ENCODE measurements at regions not wholly inside any gene's neighbourhood (a gene's known extent, or its start where the extent isn't known, plus 50 kb on each side); places are given as distances from the start of the nearest gene placed in this dataset.

DNA sequence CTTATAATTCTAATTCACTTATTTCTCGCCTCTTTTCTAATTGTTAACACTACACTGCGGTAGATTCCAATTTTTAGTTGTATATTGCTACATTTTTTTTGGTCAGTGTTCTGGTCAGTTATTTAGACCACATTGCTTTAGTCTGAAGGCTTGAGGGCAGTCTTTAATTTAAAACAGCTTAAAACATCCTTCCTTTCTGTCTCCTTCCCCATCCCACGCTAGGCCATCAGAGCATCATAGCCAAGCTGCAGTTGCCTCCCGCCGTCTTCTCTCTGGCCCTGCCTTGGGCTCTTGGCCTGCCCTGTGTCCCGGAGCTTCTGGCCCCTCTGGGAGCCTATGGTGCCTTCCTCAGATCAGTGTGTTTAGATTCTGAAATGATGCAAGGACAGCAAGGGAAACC lies 52.6 kb upstream of the GLI2 start:
- Histone ChIP-seq H3K4me3 (ENCODE audit: low read length) (no peak overlapping the region), H3K9me3 (ENCODE audit: control insufficient read depth, low read depth, low read length) (no peaks in the 10 kb centered on the region), H3K36me3 (ENCODE audit: control insufficient read depth, low read depth, low read length) (no peaks in the 10 kb centered on the region), H3K27ac (ENCODE audit: low read length) (no peak overlapping the region), H3K4me1 (ENCODE audit: control insufficient read depth, low read depth, low read length) (no peaks in the 10 kb centered on the region), H3K27me3 (ENCODE audit: control insufficient read depth, insufficient read depth, low read length) (peaks cover 14% of the 10 kb centered on the region), H3K9ac (ENCODE audit: low read length) (no peak overlapping the region)

DNA sequence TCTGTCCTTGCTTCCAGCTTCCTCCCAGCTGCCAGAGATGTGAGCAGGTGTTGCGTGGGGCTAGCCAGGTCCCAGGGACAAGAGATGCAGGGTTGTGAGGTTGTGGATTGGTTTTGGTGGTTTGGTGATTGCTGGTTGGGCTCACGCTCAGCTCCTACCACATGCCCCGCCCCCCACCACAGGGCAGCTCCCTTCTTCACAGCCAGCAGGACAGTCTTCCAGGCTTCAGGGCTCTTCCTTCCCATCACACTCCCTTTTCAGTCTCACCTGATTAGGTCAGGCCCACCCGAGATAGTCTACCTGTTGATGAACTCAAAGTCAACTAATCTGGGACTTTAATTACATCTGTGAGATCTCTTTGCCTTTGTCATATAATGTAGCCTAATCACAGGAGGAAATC lies 52.0 kb upstream of the GLI2 start:
- no peaks in the 10 kb centered on the region for H3K4me1 ChIP-seq (ENCODE audit: control insufficient read depth, low read depth, low read length)
- H3K27ac ChIP-seq (ENCODE audit: low read length): no peak overlapping the region
- H3K4me3 ChIP-seq (ENCODE audit: low read length): no peak overlapping the region
- no peak overlapping the region for H3K9ac ChIP-seq (ENCODE audit: low read length)
- peaks cover 12% of the 10 kb centered on the region for H3K27me3 ChIP-seq (ENCODE audit: control insufficient read depth, insufficient read depth, low read length)
- H3K9me3 ChIP-seq (ENCODE audit: control insufficient read depth, low read depth, low read length): no peaks in the 10 kb centered on the region
- H3K36me3 ChIP-seq (ENCODE audit: control insufficient read depth, low read depth, low read length): no peaks in the 10 kb centered on the region

DNA sequence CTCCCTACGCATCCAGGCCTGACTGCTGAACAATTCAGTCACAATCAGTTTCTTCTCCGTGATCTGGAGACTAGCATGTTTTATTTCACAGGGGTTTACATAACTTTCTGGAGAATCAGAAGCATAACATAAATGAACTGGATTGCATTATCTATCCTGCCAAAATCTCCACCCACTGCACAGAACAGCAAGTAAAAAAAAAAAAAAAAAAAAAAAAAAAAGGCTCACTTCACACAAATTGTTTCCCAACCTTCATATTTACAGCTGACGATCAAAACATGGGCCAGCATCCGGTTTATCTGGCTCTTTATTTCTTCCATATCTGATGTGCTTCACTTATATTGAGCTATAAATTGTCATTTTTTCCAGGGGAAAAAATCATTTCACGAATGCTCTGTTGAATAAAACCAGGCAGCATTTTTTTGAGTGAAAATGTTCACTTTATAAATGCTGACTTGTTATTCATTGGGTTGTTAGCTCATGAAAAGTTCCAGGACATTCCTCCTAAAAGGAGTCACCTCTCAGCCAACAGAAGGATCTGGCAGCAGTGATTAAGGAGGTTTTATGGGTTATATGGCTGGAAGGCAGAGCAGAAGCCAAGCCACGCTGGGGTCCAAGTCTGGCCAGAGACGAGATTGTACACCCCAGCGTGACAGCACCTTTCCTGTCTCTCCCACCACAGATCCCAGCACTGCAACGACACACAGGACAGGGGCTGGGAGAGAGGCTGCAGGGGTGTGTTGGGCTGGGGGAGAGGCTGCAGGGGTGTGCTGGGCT lies 51.2 kb upstream of the GLI2 start:
- peaks cover 8% of the 10 kb centered on the region for H3K27me3 ChIP-seq (ENCODE audit: control insufficient read depth, insufficient read depth, low read length)
- no peak overlapping the region for H3K27ac ChIP-seq (ENCODE audit: low read length)
- no peaks in the 10 kb centered on the region for H3K36me3 ChIP-seq (ENCODE audit: control insufficient read depth, low read depth, low read length)
- no peak overlapping the region for H3K4me3 ChIP-seq (ENCODE audit: low read length)
- no peaks in the 10 kb centered on the region for H3K4me1 ChIP-seq (ENCODE audit: control insufficient read depth, low read depth, low read length)
- H3K9me3 ChIP-seq (ENCODE audit: control insufficient read depth, low read depth, low read length): no peaks in the 10 kb centered on the region
- no peak overlapping the region for H3K9ac ChIP-seq (ENCODE audit: low read length)

DNA sequence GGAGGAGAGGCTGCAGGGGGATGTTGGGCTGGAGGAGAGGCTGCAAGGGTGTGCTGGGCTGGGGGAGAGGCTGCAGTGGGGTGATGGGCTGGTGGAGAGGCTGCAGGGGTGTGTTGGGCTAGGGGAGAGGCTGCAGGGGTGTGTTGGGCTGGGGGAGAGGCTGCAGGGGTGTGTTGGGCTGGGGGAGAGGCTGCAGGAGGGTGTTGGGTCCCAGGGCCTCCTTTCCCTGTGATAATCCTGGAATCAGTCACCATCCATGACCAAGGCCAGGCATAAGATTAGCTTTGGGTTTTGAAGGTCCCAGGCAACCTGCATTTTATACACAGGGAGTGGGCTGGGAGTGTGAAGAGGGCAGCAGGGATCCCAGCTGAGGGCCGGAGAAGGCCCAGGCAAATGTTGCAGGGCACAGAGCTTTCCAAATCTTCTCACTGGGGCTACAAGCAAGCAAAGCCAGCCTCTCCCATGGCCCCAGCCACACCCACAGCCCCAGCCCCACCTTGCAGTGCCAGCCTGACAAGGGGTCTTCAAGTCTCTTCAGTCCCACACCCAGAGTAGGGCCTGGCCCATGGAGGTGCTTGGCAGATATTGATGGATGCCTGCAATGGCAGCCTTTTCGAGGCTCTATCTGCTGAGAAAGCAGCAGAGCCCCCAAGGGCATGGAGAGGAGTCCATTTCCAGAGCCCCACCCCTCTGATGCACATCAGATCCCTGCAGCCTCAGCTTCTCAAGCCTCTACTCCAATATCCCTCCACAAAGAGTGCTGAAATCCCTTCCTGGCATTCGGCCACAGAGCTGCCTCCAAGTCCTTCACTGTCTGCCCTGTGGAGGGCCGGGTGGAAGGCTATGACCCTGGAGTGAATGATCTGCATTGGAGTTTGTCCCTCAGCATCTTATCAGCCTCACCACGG lies 50.3 kb upstream of the GLI2 start:
- Histone ChIP-seq H3K27ac (ENCODE audit: low read length) (no peak overlapping the region), H3K27me3 (ENCODE audit: control insufficient read depth, insufficient read depth, low read length) (no peaks in the 10 kb centered on the region), H3K4me3 (ENCODE audit: low read length) (no peak overlapping the region), H3K9ac (ENCODE audit: low read length) (no peak overlapping the region), H3K36me3 (ENCODE audit: control insufficient read depth, low read depth, low read length) (no peaks in the 10 kb centered on the region), H3K9me3 (ENCODE audit: control insufficient read depth, low read depth, low read length) (no peaks in the 10 kb centered on the region), H3K4me1 (ENCODE audit: control insufficient read depth, low read depth, low read length) (no peaks in the 10 kb centered on the region)
